HCT116 (cell line): ENCODE measurements at regions not wholly inside any gene's neighbourhood (a gene's known extent, or its start where the extent isn't known, plus 50 kb on each side); places are given as distances from the start of the nearest gene placed in this dataset.

ENCODE experiments used
- ATAC-seq: fragments of 200-7000 bp; cut with Tn5 transposase; 2 replicates; pipeline ENCODE4 v1.9.1; 2020; ENCODE audit warnings: mild to moderate bottlenecking, moderate library complexity
- BruUV-seq: library from RNA; stranded (reverse); fragments of 400-500 nt; replicated peaks from 2 replicates; lab custom pipeline; 2021; lab: Mats Ljungman, UMichigan
- CTCF ChIA-PET: fragments of 300-600 bp; sonication (Branson Sonifier 250); formaldehyde crosslinking; loops from one replicate; lab custom pipeline; 2021; ENCODE audit warnings: antibody characterized with exemption; lab: Charles Lee
- POLR2A ChIA-PET: fragments of 300-600, 350-600 bp; sonication (Branson Sonifier 250); formaldehyde crosslinking; loops from one replicate; lab custom pipeline; 2021; ENCODE audit warnings: antibody characterized with exemption; lab: Charles Lee
- RAD21 ChIA-PET, 2 experiments: fragments of 300-600 bp; sonication (Branson Sonifier 250); formaldehyde crosslinking; loops; one replicate each; lab custom pipeline; 2023; ENCODE audit warnings: low total read pairs in 2 of 2; ENCODE audit not compliant: uncharacterized antibody in 2 of 2, unreplicated experiment in 2 of 2, low non-redundant PET in 1 of 2; lab: Charles Lee
- DNase-seq: peaks from one replicate; pipeline ENCODE4 v3.0.0-alpha.2; 2010; ENCODE audit warnings: low read depth, low spot score
- H2AFZ ChIP-seq: fragments of 200-600 bp; shearing (Covaris generic), sonication (generic); 2 replicates; pipeline ENCODE4 v1.6.1; 2017; ENCODE audit warnings: low read depth, mixed run types, mixed read lengths, antibody characterized with exemption, low read length; ENCODE audit not compliant: poor library complexity, severe bottlenecking
- H3K27ac ChIP-seq: 2 replicates; pipeline ENCODE4 v1.5.1; 2012; ENCODE audit warnings: low read depth, low read length
- H3K27me3 ChIP-seq: fragments of 200-600 bp; sonication (generic); 2 replicates; pipeline ENCODE4 v1.6.1; 2016; ENCODE audit warnings: mixed run types, low read length, mixed read lengths; ENCODE audit not compliant: insufficient read depth
- H3K36me3 ChIP-seq, 2 experiments: fragments of 200-500 bp in 1 of 2; fragments of 200-600 bp in 1 of 2; sonication (Bioruptor generic) in 1 of 2; sonication (generic) in 1 of 2; 2 replicates each; pipeline versions ENCODE4 v1.5.1 to v1.6.1; 2014 to 2016; ENCODE audit warnings: low read length in 2 of 2, inconsistent platforms in 1 of 2, mixed read lengths in 1 of 2, mixed run types in 1 of 2; ENCODE audit not compliant: insufficient read depth in 2 of 2, control insufficient read depth in 1 of 2
- H3K4me1 ChIP-seq, 2 experiments: fragments of 200-600 bp in 1 of 2; sonication (generic) in 1 of 2; 2 replicates each; pipeline versions ENCODE4 v1.5.1 to v1.6.1; 2012 to 2017; ENCODE audit warnings: low read length in 2 of 2, inconsistent platforms in 1 of 2, mild to moderate bottlenecking in 1 of 2, mixed read lengths in 1 of 2, mixed run types in 1 of 2, moderate library complexity in 1 of 2; ENCODE audit not compliant: insufficient read depth in 2 of 2, control insufficient read depth in 1 of 2
- H3K4me2 ChIP-seq: fragments of 200-600 bp; sonication (generic); 2 replicates; pipeline ENCODE4 v1.6.1; 2017; ENCODE audit warnings: mixed run types, low read length, mixed read lengths
- H3K4me3 ChIP-seq, 2 experiments: fragments of 200-600 bp in 1 of 2; sonication (generic) in 1 of 2; replicated peaks in 1 of 2; 2 replicates each; pipeline ENCODE4 v1.5.1; 2011 to 2016; ENCODE audit warnings: low read length in 2 of 2, control low read depth in 1 of 2, low read depth in 1 of 2, mild to moderate bottlenecking in 1 of 2, mixed read lengths in 1 of 2, mixed run types in 1 of 2
- H3K79me2 ChIP-seq: fragments of 200-600 bp; sonication (generic); 2 replicates; pipeline ENCODE4 v1.6.1; 2017; ENCODE audit warnings: mild to moderate bottlenecking, mixed run types, low read length, moderate library complexity, mixed read lengths; ENCODE audit not compliant: insufficient read depth
- H3K9ac ChIP-seq: fragments of 200-600 bp; sonication (generic); 2 replicates; pipeline ENCODE4 v1.6.1; 2016; ENCODE audit warnings: low read length, mixed read lengths
- H3K9me2 ChIP-seq: fragments of 200-600 bp; sonication (generic), shearing (Covaris generic); 2 replicates; pipeline ENCODE4 v1.6.1; 2017; ENCODE audit warnings: mixed run types, mild to moderate bottlenecking, moderate library complexity; ENCODE audit not compliant: insufficient read depth
- H3K9me3 ChIP-seq, 2 experiments: fragments of 200-500 bp in 1 of 2; fragments of 200-600 bp in 1 of 2; sonication (Bioruptor generic) in 1 of 2; sonication (generic) in 1 of 2; 2 replicates each; pipeline ENCODE4 v1.6.1; 2014 to 2017; ENCODE audit warnings: low read length in 2 of 2, mixed read lengths in 2 of 2, inconsistent platforms in 1 of 2, low read depth in 1 of 2, mild to moderate bottlenecking in 1 of 2, mixed run types in 1 of 2, moderate library complexity in 1 of 2; ENCODE audit not compliant: control insufficient read depth in 1 of 2, insufficient read depth in 1 of 2
- H4K20me1 ChIP-seq: fragments of 200-600 bp; sonication (generic), shearing (Covaris generic); 2 replicates; pipeline ENCODE4 v1.6.1; 2017; ENCODE audit warnings: mixed run types, mild to moderate bottlenecking, moderate library complexity; ENCODE audit not compliant: insufficient read depth
- CBX3 ChIP-seq: IDR thresholded peaks from 2 replicates; pipeline ENCODE4 v1.6.1; 2012; ENCODE audit warnings: low read depth
- CEBPB ChIP-seq: IDR thresholded peaks from 2 replicates; pipeline ENCODE4 v1.6.1; 2012; ENCODE audit warnings: low read depth
- CTCF ChIP-seq, 3 experiments: fragments of 200-600 bp in 1 of 3; sonication (generic) in 1 of 3; IDR thresholded peaks in 2 of 3; conservative IDR thresholded peaks in 1 of 3; 2 replicates each; pipeline ENCODE4 v1.5.1; 2012 to 2017; ENCODE audit warnings: low read depth in 2 of 3, low read length in 2 of 3, antibody characterized with exemption in 1 of 3, borderline replicate concordance in 1 of 3, control low read depth in 1 of 3, mild to moderate bottlenecking in 1 of 3, mixed read lengths in 1 of 3, mixed run types in 1 of 3, moderate library complexity in 1 of 3; ENCODE audit not compliant: insufficient read depth in 1 of 3
- ELF1 ChIP-seq: IDR thresholded peaks from 2 replicates; pipeline ENCODE4 v1.6.1; 2012; ENCODE audit warnings: low read depth, borderline replicate concordance
- FOSL1 ChIP-seq: IDR thresholded peaks from 2 replicates; pipeline ENCODE4 v1.6.1; 2012; ENCODE audit warnings: low read depth
- POLR2A ChIP-seq: IDR thresholded peaks from 2 replicates; pipeline ENCODE4 v1.7.0; 2011; ENCODE audit warnings: borderline replicate concordance; ENCODE audit not compliant: insufficient read depth, insufficient read length; ENCODE audit errors: extremely low read depth
- RAD21 ChIP-seq: IDR thresholded peaks from 2 replicates; pipeline ENCODE4 v1.6.1; 2012; ENCODE audit warnings: low read depth, mild to moderate bottlenecking
- SIN3A ChIP-seq: IDR thresholded peaks from 2 replicates; pipeline ENCODE4 v1.6.1; 2012; ENCODE audit warnings: low read depth
- ZNF274 ChIP-seq: fragments of 200-500 bp; sonication (Bioruptor generic); IDR thresholded peaks from 2 replicates; pipeline ENCODE4 v1.6.1; 2014; ENCODE audit warnings: mild to moderate bottlenecking, low read depth, low read length, inconsistent platforms
- intact Hi-C: fragments of 100-400 bp; cut with micrococcal nuclease; formaldehyde crosslinking; loops from 2 replicates; pipeline ENCODE4 v1.10.0; 2022

DNA sequence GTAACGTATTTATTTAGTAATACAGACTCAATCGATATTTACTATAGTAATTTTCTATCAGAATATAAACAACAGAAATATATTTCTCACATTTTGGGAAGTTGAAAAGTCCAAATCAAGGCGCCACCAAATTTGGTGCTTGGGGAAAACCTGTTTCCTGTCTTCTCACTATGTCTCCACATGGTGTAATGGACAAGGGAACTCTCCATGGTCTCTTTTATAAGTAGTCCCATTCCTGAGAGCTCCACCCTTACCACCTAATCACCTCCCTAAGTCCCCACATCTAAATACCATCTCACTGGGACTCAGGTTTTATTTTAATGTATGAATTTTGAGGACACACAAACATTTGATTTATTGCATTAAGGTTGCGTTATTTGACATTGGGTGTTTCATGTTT lies 848.0 kb downstream of the LTN1 start:
- Histone ChIP-seq H3K4me1 (no peaks in the 10 kb centered on the region), H4K20me1 (no peaks in the 10 kb centered on the region), H3K9me3 (peaks cover 15 to 28% of the 10 kb centered on the region in 2 experiments; a peak in 2 of 4 replicates), H3K9me2 (no peaks in the 10 kb centered on the region), H3K79me2 (no peaks in the 10 kb centered on the region), H3K4me3 (no peak overlapping the region), H2AFZ (no peak overlapping the region), H3K27me3 (no peaks in the 10 kb centered on the region), H3K36me3 (no peaks in the 10 kb centered on the region), H3K9ac (no peak overlapping the region), H3K4me2 (no peak overlapping the region), H3K27ac (no peak overlapping the region)
- TF ChIP-seq ELF1 (no peak), SIN3A (no peak), CBX3 (no peak)
- POLR2A ChIA-PET = no interaction called here
- ATAC-seq (no peak), DNase-seq (no peak)
- no TSS peak for BruUV-seq
- intact Hi-C loops = no loop called here
- CTCF ChIA-PET = no interaction called here
- RAD21 ChIA-PET = no interaction called here

DNA sequence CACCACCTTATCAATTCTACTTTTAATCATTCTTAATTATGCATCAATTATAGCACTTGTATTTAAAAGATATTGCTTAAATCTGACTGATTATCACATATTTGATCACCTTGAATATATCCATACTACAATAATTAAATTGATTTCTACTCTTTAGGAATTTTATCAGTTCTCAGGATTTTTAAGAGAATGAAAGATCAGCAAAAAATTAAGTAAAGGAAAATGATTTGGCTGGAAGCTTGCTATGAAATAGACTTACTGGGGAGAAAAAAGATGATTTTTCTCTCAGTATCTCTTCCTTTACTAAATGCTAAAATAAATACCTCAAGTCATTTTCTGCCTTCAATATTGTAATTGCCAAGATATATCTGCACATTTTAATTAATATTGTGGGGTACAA lies 848.6 kb downstream of the LTN1 start:
- H2AFZ ChIP-seq = no peak overlapping the region
- BruUV-seq = no TSS peak
- ATAC-seq = no peak
- no peak for TF ChIP-seq RAD21
- TF ChIP-seq CTCF (IDR thresholded peaks at IDR 0.05 in 2 of 3, conservative IDR thresholded peaks at IDR 0.05 in 1 of 3; ENCODE audit: borderline replicate concordance in 1 of 3, insufficient read depth in 1 of 3, low read depth in 2 of 3, low read length in 2 of 3) = no peak
- no peak for TF ChIP-seq POLR2A
- TF ChIP-seq SIN3A = no peak
- TF ChIP-seq FOSL1 = no peak
- no peak for TF ChIP-seq CEBPB
- TF ChIP-seq ZNF274 = no peak
- no peaks in the 10 kb centered on the region for H3K4me1 ChIP-seq
- peaks cover 15 to 26% of the 10 kb centered on the region in 2 experiments; a peak in 2 of 4 replicates for H3K9me3 ChIP-seq
- H3K9me2 ChIP-seq = no peaks in the 10 kb centered on the region
- no peak overlapping the region for H3K4me2 ChIP-seq
- H4K20me1 ChIP-seq = no peaks in the 10 kb centered on the region
- DNase-seq = no peak
- H3K27me3 ChIP-seq = no peaks in the 10 kb centered on the region
- H3K4me3 ChIP-seq = no peak overlapping the region
- H3K9ac ChIP-seq = no peak overlapping the region
- H3K36me3 ChIP-seq = no peaks in the 10 kb centered on the region
- no peaks in the 10 kb centered on the region for H3K79me2 ChIP-seq
- intact Hi-C loops = no loop called here
- RAD21 ChIA-PET = no interaction called here
- CTCF ChIA-PET = no interaction called here
- H3K27ac ChIP-seq = no peak overlapping the region
- POLR2A ChIA-PET = no interaction called here
